Tibial artery (tissue), 4 donors: ENCODE measurements at regions not wholly inside any gene's neighbourhood (a gene's known extent, or its start where the extent isn't known, plus 50 kb on each side); places are given as distances from the start of the nearest gene placed in this dataset.
A peak's percentile ranks its signal among the peaks of the same experiment; 100 is the strongest.
"Not testable (repeated sequence)": the region's sequence is repeated elsewhere in the genome, so short reads cannot be mapped to it uniquely, and the experiment has no call there.

Source experiments
- DNase-seq, 2 donors: peaks; one replicate each; pipeline ENCODE4 v3.0.0-alpha.2; 2019
- H3K27ac ChIP-seq, 2 donors: fragments of 200-600 bp; sonication (generic) in 1 of 2; 1 replicate in 1 of 2; 2 replicates in 1 of 2; pipeline ENCODE4 v1.5.1; 2018 to 2019; ENCODE audit warnings: mild to moderate bottlenecking in 1 of 2
- H3K27me3 ChIP-seq, 2 donors: fragments of 200-600 bp; sonication (generic) in 1 of 2; one replicate each; pipeline versions ENCODE4 v1.5.1 to v1.6.0; 2016 to 2019
- H3K36me3 ChIP-seq, 3 donors: fragments of 200-600 bp; sonication (generic) in 2 of 3; one replicate each; pipeline ENCODE4 v1.5.1; 2016 to 2019; ENCODE audit warnings: mild to moderate bottlenecking in 2 of 3
- H3K4me1 ChIP-seq, 4 donors: fragments of 200-600 bp; sonication (generic) in 2 of 4; 1 replicate in 3 of 4; 2 replicates in 1 of 4; pipeline ENCODE4 v1.5.1; 2016 to 2019
- H3K4me3 ChIP-seq, 2 donors: fragments of 200-600 bp; sonication (generic) in 1 of 2; 1 replicate in 1 of 2; 2 replicates in 1 of 2; pipeline ENCODE4 v1.5.1; 2018 to 2019; ENCODE audit warnings: mild to moderate bottlenecking in 2 of 2
- H3K9me3 ChIP-seq, 3 donors: fragments of 200-600 bp; sonication (generic) in 1 of 3; one replicate each; pipeline ENCODE4 v1.5.1; 2016 to 2019
- intact Hi-C: fragments of 100-400 bp; cut with DNase I; formaldehyde crosslinking; loops from one replicate; pipeline ENCODE4 v1.15.0; 2023; ENCODE audit warnings: low total_unique reads
- TF ChIP-seq, protein P1 (sequence below), 2 experiments: fragments of 200-600 bp in 1 of 2; fragments of 450-650 bp in 1 of 2; IDR thresholded peaks; one replicate each; pipeline ENCODE4 v1.5.1; 2017 to 2019; ENCODE audit warnings: antibody characterized with exemption in 2 of 2, mild to moderate bottlenecking in 1 of 2, moderate library complexity in 1 of 2

DNA sequence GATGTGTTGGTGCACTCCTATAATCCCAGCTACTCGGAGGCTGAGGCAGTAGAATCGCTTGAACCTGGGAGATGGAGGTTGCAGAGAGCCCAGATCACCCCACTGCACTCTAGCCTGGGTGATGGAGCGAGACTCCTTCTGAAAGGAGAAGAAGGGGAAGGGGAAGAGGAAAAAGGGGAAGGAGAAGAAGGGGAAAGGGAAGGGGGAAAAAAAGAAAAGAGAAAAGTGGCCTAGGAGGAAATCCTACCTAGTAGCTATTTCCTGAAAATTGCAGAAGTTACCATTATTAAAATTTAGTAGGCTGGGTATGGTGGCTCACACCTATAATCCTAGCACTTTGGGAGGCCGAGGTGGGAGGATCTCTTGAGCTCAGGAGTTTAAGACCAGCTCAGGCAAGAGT is 67.4 kb downstream of the ARRDC3 start:
- peaks cover 0 to 41% (median 24%) of the 10 kb centered on the region in 4 donors for H3K4me1 ChIP-seq
- intact Hi-C loops, result no loop called here
- H3K36me3 ChIP-seq, result no peaks in the 10 kb centered on the region
- H3K9me3 ChIP-seq, result no peaks in the 10 kb centered on the region
- no peak overlapping the region for H3K27ac ChIP-seq
- TF ChIP-seq, protein P1, sequence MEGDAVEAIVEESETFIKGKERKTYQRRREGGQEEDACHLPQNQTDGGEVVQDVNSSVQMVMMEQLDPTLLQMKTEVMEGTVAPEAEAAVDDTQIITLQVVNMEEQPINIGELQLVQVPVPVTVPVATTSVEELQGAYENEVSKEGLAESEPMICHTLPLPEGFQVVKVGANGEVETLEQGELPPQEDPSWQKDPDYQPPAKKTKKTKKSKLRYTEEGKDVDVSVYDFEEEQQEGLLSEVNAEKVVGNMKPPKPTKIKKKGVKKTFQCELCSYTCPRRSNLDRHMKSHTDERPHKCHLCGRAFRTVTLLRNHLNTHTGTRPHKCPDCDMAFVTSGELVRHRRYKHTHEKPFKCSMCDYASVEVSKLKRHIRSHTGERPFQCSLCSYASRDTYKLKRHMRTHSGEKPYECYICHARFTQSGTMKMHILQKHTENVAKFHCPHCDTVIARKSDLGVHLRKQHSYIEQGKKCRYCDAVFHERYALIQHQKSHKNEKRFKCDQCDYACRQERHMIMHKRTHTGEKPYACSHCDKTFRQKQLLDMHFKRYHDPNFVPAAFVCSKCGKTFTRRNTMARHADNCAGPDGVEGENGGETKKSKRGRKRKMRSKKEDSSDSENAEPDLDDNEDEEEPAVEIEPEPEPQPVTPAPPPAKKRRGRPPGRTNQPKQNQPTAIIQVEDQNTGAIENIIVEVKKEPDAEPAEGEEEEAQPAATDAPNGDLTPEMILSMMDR (IDR thresholded peaks at IDR 0.05), result no peak
- H3K27me3 ChIP-seq, result no peaks in the 10 kb centered on the region
- no peak overlapping the region for H3K4me3 ChIP-seq
- no peak for DNase-seq

DNA sequence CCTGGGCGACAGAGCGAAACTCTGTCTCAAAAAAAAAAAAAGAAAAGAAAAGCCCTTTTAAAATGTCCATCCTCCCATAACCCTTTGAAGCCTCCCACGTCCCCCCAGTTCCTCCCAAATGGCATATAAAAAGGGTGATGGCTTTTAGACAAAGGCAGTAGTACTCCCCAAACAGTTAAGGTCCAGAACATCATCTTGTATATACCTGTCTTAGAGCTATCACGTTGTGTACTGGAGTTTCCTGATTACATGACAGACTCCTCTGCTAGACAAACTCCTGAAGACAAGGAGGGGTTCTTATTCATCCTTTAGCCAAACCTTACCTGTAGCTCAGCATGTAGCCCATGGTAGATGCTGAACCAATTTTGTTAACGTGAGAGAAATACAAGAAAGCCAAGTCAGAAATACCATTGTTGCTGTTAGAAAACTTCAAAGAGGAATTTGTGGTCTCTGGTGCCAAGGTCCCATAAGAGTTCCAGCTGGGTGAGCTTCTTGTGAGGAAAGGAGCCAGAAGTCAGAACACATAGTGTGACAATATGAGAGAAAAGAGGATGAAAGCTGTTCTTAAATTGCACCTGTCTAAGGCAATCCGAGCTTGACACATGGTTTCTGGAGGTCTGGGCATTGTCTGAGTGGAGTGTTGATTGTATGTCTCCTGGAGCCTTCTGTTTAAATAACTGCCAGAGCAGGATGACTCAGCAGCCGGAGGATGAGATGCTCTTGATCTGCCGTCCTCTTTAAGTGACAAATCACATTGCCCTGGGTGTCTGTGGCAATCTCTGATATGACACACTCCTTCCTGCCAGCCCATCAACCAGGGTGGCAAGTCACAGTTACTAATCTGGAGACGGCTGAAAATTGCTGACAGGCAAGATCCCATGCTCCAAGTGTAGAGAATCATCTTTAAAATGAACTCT is 69.1 kb downstream of the ARRDC3 start:
- Histone ChIP-seq H3K9me3 (no peaks in the 10 kb centered on the region), H3K27me3 (no peaks in the 10 kb centered on the region), H3K4me1 (peaks cover 0 to 41% (median 24%) of the 10 kb centered on the region in 4 donors), H3K27ac (peak overlapping the region in 1 of 2 donors; percentile 75), H3K4me3 (no peak overlapping the region), H3K36me3 (no peaks in the 10 kb centered on the region)
- intact Hi-C loops, result no loop called here
- TF ChIP-seq, protein P1 (IDR thresholded peaks at IDR 0.05), result no peak
- peak; percentile 78 to 84 for DNase-seq

DNA sequence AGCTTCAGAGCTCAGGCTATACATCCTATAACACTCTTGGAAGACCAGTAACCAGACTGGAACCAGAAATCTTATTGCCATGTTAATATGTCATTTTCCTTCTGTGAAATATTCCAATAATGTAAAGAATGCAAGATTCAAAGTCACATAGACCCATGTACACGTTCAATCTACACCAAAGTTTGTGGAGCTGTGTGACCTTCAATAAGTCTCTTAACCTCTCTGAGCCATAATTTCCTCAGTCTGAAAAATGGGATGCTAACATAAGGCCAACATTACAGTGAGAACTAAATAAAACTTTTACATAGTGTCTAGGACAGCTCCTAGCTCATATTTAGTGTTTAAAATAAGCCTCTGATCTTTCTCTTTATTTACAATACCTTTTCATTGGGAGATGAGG is 70.4 kb downstream of the ARRDC3 start:
- no peak for DNase-seq
- intact Hi-C loops, result no loop called here
- H3K4me1 ChIP-seq, result peaks cover 0 to 41% (median 24%) of the 10 kb centered on the region in 4 donors
- no peaks in the 10 kb centered on the region for H3K27me3 ChIP-seq
- H3K4me3 ChIP-seq, result no peak overlapping the region
- H3K9me3 ChIP-seq, result no peaks in the 10 kb centered on the region
- H3K36me3 ChIP-seq, result no peaks in the 10 kb centered on the region
- peak overlapping the region; percentile 75 to 78 for H3K27ac ChIP-seq
- TF ChIP-seq, protein P1 (IDR thresholded peaks at IDR 0.05), result no peak

DNA sequence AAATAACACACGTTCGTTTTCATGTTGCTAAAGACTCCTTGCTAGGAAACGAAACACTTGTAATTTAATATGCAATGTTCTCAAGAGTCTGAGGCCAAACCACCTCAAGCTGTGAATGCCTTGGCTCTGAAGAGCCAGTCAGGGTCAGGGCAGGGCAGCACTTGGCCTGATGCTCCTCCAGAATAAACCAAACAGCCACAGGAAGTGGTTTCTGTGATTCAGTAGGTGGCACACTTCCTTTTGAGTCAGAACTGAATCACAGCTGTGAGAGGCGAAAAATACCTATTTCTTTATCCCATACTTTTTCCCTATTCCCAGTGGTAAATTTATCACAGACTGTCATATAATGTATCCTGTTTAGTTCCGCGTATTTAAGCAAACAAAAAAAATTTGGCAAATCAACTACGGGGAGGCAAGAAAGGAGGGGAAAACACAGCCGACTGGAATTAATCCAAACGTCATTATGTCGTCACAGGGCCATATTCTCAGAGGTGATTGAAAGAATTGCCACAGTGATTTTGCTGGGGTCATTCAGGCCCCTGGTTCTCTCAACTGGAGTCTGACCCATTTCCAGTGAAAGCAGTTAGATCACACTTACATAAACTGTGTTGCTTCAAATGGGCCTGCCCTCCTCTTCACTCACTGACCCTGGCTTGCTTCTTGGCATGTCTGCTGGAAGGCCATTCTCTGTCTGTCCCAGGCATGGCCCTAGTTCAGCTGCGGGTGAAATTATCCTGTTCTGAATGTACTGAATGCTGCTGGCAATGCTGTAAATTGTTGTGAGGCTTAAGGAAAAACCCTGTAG is 71.2 kb downstream of the ARRDC3 start:
- H3K36me3 ChIP-seq, result no peaks in the 10 kb centered on the region
- intact Hi-C loops, result no loop called here
- H3K4me1 ChIP-seq, result peaks cover 0 to 41% (median 24%) of the 10 kb centered on the region in 4 donors
- TF ChIP-seq, protein P1 (IDR thresholded peaks at IDR 0.05), result no peak
- no peaks in the 10 kb centered on the region for H3K9me3 ChIP-seq
- DNase-seq, result peak; percentile 85 to 90
- peak overlapping the region; percentile 75 to 78 for H3K27ac ChIP-seq
- no peak overlapping the region for H3K4me3 ChIP-seq
- no peaks in the 10 kb centered on the region for H3K27me3 ChIP-seq

DNA sequence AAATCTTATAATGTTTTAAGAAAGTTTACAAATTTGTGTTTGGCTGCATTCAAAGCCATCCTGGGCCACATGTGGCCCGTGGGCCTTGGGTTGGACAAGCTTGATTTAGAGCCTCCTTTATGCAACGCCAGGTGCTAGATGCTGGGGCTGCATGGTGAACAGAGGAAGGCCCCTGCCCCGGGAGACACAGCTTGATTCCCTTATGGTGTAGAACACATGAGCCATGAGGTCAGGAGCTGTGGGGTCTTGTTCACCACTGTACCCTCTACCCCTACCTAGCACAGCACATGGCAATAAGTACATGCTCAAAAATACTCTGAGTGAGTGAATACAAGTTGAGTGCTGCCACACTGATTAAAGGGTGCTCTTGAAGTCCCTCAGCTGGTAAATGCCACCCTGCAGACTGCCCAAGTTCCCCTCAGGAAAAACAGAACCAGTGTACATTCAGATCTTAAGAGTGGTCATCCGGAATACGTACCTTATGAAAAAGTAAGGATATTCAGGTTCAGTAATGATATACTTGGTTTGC is 71.9 kb downstream of the ARRDC3 start:
- intact Hi-C loops, result no loop called here
- TF ChIP-seq, protein P1 (IDR thresholded peaks at IDR 0.05), result no peak
- no peak for DNase-seq
- Histone ChIP-seq H3K27ac (peak overlapping the region; percentile 75 to 78), H3K9me3 (no peaks in the 10 kb centered on the region), H3K27me3 (no peaks in the 10 kb centered on the region), H3K4me3 (no peak overlapping the region), H3K36me3 (no peaks in the 10 kb centered on the region), H3K4me1 (peaks cover 0 to 46% (median 24%) of the 10 kb centered on the region in 4 donors)

DNA sequence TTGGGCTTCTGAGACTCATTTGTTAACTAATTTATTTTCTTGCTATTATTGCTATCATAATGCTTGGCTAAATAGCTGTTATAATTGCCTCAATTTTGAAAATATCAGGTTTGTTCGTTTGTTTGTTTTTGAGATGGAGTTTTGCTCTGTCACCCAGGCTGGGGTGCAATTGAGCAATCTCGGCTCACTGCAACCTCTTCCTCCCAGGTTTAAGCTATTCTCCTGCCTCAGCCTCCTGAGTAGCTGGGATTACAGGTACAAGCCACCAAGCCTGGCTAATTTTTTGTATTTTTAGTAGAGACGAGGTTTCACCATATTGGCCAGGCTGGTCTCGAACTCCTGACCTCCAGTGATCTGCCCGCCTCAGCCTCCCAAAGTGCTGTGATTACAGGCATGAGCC is 75.0 kb downstream of the ARRDC3 start:
- peaks cover 0 to 31% (median 15%) of the 10 kb centered on the region in 4 donors for H3K4me1 ChIP-seq
- H3K27me3 ChIP-seq, DNase-seq, H3K36me3 ChIP-seq, H3K4me3 ChIP-seq, intact Hi-C loops, H3K9me3 ChIP-seq: not testable (repeated sequence)
- peak overlapping the region in 1 of 2 donors; percentile 13 for H3K27ac ChIP-seq
